Suprapubic skin (tissue), 4 donors: ENCODE measurements at regions not wholly inside any gene's neighbourhood (a gene's known extent, or its start where the extent isn't known, plus 50 kb on each side); places are given as distances from the start of the nearest gene placed in this dataset.

Experiments
- DNase-seq, 2 donors: peaks; one replicate each; pipeline ENCODE4 v3.0.0-alpha.2; 2019; ENCODE audit warnings: low spot score in 2 of 2
- H3K27ac ChIP-seq: fragments of 200-600 bp; sonication (generic); one replicate; pipeline ENCODE4 v1.5.1; 2019
- H3K27me3 ChIP-seq: fragments of 200-600 bp; sonication (generic); one replicate; pipeline ENCODE4 v1.5.1; 2019
- H3K36me3 ChIP-seq: fragments of 200-600 bp; sonication (generic); one replicate; pipeline ENCODE4 v1.5.1; 2019
- H3K4me1 ChIP-seq: fragments of 200-600 bp; sonication (generic); one replicate; pipeline ENCODE4 v1.5.1; 2019
- H3K4me3 ChIP-seq: fragments of 200-600 bp; sonication (generic); one replicate; pipeline ENCODE4 v1.5.1; 2019; ENCODE audit warnings: mild to moderate bottlenecking
- H3K9me3 ChIP-seq: fragments of 200-600 bp; sonication (generic); one replicate; pipeline ENCODE4 v1.5.1; 2019
- CTCF ChIP-seq, 2 donors: fragments of 200-600 bp in 1 of 2; fragments of 450-650 bp in 1 of 2; sonication (generic) in 1 of 2; IDR thresholded peaks; one replicate each; pipeline ENCODE4 v1.5.1; 2016 to 2019; ENCODE audit warnings: antibody characterized with exemption in 2 of 2, mild to moderate bottlenecking in 1 of 2, moderate library complexity in 1 of 2
- EP300 ChIP-seq: sonication (generic); formaldehyde crosslinking; IDR thresholded peaks from one replicate; pipeline ENCODE4 v1.6.1; 2017; ENCODE audit warnings: antibody characterized with exemption
- POLR2A ChIP-seq, 2 donors: fragments of 450-650 bp; IDR thresholded peaks; one replicate each; pipeline ENCODE4 v1.6.1; 2017; ENCODE audit warnings: antibody characterized with exemption in 2 of 2, mild to moderate bottlenecking in 2 of 2, moderate library complexity in 2 of 2
- POLR2AphosphoS5 ChIP-seq, 3 donors: sonication (generic); formaldehyde crosslinking; IDR thresholded peaks; one replicate each; pipeline ENCODE4 v1.6.1; 2017; ENCODE audit warnings: antibody characterized with exemption in 3 of 3
- WGBS: methylation state at CpG from one replicate; pipeline ENCODE4 v1.1.5; 2018; 5-methylcytosine and 5-hydroxymethylcytosine counted together

GRCh38 chr2:154591294-154591820, 107.1 kb upstream of the KCNJ3 start:
- TF ChIP-seq EP300 (no peak), POLR2A (IDR thresholded peaks at IDR 0.05) (no peak), POLR2AphosphoS5 (IDR thresholded peaks at IDR 0.05) (no peak), CTCF (IDR thresholded peaks at IDR 0.05) (no peak)
- no peak overlapping the region for H3K27ac ChIP-seq

GRCh38 chr2:154599189-154599588, 99.3 kb upstream of the KCNJ3 start:
- DNase-seq = no peak
- Histone ChIP-seq H3K4me1 (no peaks in the 10 kb centered on the region), H3K4me3 (no peak overlapping the region), H3K36me3 (no peaks in the 10 kb centered on the region), H3K9me3 (no peaks in the 10 kb centered on the region), H3K27ac (no peak overlapping the region), H3K27me3 (no peaks in the 10 kb centered on the region)
- 91% methylated on average over 3 of the region's 3 CpGs for WGBS
- TF ChIP-seq POLR2A (IDR thresholded peaks at IDR 0.05) (no peak), POLR2AphosphoS5 (IDR thresholded peaks at IDR 0.05) (no peak), CTCF (IDR thresholded peaks at IDR 0.05) (no peak), EP300 (no peak)

More at GRCh38 chr2:154591294-154591820, 107.1 kb upstream of the KCNJ3 start:
- H3K4me1 ChIP-seq = no peaks in the 10 kb centered on the region
- WGBS = 25% methylated on average over 2 of the region's 2 CpGs
- no peak for DNase-seq
- no peak overlapping the region for H3K4me3 ChIP-seq
- no peaks in the 10 kb centered on the region for H3K36me3 ChIP-seq
- no peaks in the 10 kb centered on the region for H3K9me3 ChIP-seq
- no peaks in the 10 kb centered on the region for H3K27me3 ChIP-seq

GRCh38 chr2:154600927-154601494, 97.5 kb upstream of the KCNJ3 start:
- no peaks in the 10 kb centered on the region for H3K36me3 ChIP-seq
- DNase-seq = no peak
- no peaks in the 10 kb centered on the region for H3K27me3 ChIP-seq
- no peak for TF ChIP-seq POLR2A (IDR thresholded peaks at IDR 0.05)
- WGBS = 68% methylated on average over 4 of the region's 4 CpGs
- H3K27ac ChIP-seq = no peak overlapping the region
- no peaks in the 10 kb centered on the region for H3K4me1 ChIP-seq
- no peak overlapping the region for H3K4me3 ChIP-seq
- no peaks in the 10 kb centered on the region for H3K9me3 ChIP-seq

- Histone ChIP-seq H3K27me3 (no peaks in the 10 kb centered on the region), H3K4me3 (no peak overlapping the region), H3K4me1 (no peaks in the 10 kb centered on the region), H3K27ac (no peak overlapping the region), H3K9me3 (no peaks in the 10 kb centered on the region), H3K36me3 (no peaks in the 10 kb centered on the region)
- TF ChIP-seq CTCF (IDR thresholded peaks at IDR 0.05) (no peak), POLR2A (IDR thresholded peaks at IDR 0.05) (no peak), POLR2AphosphoS5 (IDR thresholded peaks at IDR 0.05) (no peak), EP300 (no peak)
- no peak for DNase-seq
Measured at GRCh38 chr2:154603682-154604081, 94.8 kb upstream of the KCNJ3 start.

- DNase-seq = no peak
Measured at GRCh38 chr2:154608438-154608837, 90.1 kb upstream of the KCNJ3 start.

More at GRCh38 chr2:154608438-154608837, 90.1 kb upstream of the KCNJ3 start:
- H3K27ac ChIP-seq = no peak overlapping the region
- H3K9me3 ChIP-seq = no peaks in the 10 kb centered on the region
- H3K4me1 ChIP-seq = no peaks in the 10 kb centered on the region
- no peaks in the 10 kb centered on the region for H3K36me3 ChIP-seq
- H3K4me3 ChIP-seq = no peak overlapping the region
- H3K27me3 ChIP-seq = no peaks in the 10 kb centered on the region
- TF ChIP-seq EP300 (no peak), POLR2AphosphoS5 (IDR thresholded peaks at IDR 0.05) (no peak), CTCF (IDR thresholded peaks at IDR 0.05) (no peak), POLR2A (IDR thresholded peaks at IDR 0.05) (no peak)
